HG03196 (cell line): ENCODE measurements at regions not wholly inside any gene's neighbourhood (a gene's known extent, or its start where the extent isn't known, plus 50 kb on each side); places are given as distances from the start of the nearest gene placed in this dataset.

Experiments used
- ATAC-seq: cut with Tn5 transposase; IDR thresholded peaks from one replicate; pipeline ENCODE4 v1.9.1; 2021; ENCODE audit not compliant: unreplicated experiment

DNA sequence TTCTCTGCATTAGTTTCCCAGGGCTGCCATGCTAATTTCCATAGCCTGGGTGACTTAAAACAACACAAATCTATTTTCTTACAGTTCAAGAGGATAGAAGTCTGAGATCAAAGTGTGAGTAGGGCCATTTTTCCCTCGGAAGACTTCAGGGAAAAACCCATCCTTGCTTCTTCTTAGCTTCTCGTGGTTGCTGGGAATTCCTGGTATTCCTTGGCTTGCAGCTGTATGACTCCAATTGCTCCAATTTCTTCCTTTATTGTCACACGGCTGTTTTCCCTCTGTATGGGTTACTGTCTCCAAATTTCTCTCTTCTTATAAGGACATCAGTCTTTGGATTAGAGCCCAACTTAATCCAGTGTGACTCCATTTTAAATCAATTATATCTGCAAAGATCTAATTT, 128.4 kb upstream of the JAG1 start:
- ATAC-seq = no peak

DNA sequence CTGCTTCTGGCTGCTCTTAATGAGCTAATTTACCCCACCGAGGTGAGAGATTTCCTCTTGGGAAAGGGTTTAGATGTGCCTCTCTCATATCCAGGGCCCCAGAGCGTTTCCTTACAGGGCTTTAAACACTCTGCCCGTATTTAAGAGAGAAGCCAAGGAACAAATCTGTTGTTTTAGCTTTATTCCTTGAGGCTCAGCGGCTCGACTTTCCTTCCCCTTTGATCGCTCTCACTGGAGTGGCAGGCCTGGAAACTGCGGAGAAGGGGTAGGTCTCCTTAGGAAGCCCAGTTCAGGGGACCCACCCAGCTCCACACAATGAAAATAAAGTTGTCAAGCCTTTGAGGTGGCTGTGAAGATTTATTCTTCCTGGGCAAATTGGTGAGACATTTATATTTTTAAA, 132.0 kb upstream of the JAG1 start:
- no peak for ATAC-seq

DNA sequence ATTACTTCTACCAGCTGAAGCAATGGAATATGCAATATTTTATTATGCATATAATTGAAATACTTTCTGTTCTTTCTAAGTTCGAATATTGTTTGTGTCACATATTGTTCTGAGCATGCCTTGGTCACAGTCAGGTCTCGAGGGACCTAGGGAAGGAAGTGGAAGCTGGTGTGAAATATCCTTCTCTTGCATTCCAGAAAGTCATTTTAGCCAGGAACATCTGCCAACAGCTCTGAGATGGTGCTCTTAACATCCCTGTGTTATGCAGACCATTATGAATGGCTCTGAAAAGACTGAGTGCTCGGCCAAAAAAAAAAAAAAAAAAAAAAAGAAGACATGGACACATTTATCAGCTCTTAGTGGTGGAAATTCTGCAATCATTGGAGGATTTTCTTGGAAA, 132.7 kb upstream of the JAG1 start:
- no peak for ATAC-seq

DNA sequence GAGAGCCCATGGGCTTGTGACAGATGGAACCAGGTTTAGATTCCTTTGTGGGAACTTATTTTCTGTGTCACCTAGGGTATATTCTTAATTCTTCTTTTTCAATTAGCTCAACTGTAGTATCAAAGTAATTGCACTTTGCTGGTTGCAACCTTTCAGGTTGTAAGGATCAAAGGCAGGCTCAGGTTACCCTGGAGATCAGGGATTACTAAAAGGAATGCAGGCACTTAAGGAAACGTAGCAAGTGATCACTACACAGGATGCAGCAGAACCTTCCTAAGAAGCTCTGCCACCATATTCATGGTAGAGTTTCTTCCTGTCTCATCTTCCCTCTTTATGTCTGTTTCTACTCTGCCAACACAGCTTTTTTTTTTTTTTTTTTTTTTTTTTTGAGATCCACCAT, 133.2 kb upstream of the JAG1 start:
- no peak for ATAC-seq

DNA sequence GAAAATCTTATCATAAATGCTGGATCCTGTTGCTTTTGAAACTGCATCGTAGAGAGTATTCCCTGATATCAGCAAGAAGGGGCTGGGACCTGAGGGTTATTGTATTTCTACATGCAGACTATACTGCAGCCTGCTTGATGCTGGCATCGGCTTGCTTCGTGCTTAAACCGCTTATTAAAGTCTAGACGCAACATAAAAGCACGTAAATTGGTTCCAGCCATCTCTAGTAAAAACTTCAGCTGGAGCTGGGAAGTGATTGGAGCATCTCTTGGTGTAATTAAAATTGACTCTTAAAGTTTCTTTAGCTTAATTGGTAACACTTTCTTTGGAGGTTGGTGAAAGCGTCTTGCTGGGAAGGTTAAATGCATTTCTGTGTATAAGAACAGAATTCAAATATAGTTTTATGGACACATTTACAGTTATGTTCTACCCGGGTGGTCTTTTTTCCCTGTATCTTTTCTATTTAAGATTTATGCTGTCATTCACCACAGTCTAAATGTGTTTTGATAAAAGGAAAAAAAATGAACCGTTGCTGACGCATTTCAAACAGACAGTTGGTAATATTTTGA, 139.0 kb upstream of the JAG1 start:
- ATAC-seq = no peak

DNA sequence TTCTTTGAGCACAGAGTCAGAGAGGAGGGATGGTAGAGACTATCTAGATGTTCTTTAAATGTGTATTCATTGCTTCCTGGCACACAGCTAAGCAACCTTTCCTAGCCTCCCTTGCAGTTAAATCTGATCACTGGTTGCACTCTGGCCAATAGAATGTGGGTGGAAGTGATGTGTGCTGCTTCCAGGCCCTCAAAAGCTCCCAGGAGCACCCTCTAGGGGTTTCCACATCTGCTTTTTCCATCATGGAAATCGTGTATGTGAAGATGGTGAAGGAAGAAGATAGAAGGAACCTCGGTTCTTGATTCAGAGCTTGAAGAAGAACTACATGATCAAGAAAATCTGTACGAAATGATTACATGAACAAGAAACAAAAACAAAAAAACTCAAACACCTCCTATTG, 149.8 kb upstream of the JAG1 start:
- no peak for ATAC-seq

DNA sequence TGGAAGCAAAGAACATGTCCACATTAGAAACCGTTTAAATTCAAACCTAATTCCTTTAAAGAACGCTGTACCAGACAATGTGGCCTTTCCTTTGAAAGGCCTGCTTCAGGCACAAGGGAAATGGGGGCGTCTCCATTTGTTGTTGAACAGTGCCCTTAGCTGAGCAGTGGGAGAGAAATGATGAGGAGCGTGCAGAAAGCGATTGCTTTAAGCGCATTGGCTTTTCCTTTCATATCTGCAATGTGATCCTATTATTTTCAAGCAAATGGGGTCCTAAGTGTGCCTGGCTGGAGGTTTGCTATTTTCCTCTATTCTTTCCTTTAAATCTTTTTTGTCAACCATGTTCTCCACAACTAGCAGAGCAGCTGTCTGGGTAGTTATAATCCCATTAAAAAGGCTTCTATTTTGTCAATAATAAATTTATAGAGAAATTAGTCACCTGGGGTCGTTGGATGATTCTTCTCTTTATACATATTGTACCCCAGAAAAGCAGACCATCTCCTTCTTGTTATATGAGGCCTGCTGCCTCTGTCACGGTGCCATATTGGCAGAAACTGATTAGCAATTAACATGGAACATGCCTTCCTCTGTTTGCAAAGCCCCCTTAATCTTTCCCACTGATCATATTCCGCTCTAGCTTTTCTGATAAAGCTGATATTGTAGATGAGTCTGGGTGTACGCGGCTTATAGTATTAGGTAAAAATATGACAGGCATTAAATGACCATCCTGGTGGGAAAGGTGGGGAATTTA, 151.1 kb upstream of the JAG1 start:
- ATAC-seq = no peak

DNA sequence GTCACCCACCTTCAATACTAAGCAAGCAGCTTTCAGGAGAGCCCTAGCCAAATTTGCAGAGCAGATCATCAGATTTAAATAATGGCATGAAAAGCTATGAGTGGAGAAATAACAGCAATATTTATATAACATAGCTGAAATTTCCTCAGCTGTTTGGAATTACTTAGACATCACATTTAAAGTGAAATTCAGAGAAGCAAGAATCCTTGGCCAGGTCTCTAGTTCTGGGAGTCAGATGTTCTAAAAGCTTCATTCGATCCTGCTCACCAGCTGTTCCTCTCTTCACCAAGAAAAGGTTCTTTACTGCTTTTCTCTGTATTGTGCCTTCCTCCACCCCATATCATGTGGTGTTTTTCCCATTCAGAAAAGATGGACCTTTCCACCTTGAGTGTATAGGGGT, 152.3 kb upstream of the JAG1 start:
- ATAC-seq = no peak

DNA sequence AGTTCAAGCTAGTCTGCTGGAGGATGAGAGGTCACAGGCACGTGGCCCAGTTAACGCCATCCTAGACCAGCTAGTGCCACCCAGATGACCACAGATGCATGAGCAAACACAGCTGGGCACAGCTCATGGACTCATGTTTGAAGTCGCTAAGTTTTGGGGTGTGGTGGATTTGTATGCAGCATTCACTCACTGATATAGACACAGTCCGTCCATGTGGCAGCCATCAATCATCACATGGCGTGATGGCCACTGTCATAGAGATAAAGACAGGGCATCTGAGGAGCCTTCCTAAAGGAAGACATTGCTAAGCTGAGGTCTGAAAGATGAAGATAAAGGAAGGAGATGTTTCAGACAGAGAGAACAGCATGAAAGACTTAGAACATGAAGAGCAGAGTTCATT, 154.4 kb upstream of the JAG1 start:
- no peak for ATAC-seq

- ATAC-seq = no peak
Observed at GRCh38 chr20:10832141-10832540, 158.3 kb upstream of the JAG1 start.

DNA sequence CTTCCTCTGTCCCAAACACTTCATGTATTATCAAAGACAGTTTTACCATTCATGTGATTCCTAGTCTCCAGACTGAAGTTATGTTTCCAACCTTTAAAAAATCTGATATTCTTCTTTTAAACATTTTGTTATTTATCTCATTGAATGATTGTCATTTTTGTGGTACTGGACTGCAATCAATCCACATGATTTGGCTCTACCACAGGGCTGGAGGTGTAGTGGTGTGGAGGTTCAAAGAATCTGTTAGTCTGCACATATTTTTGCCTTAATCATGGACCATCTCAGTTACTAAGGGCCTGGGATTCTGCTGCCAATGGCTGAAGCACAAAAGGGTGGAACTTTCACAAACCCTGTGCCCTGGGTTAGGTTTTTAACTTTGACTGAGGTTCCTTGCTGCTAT, 164.1 kb upstream of the JAG1 start:
- no peak for ATAC-seq

DNA sequence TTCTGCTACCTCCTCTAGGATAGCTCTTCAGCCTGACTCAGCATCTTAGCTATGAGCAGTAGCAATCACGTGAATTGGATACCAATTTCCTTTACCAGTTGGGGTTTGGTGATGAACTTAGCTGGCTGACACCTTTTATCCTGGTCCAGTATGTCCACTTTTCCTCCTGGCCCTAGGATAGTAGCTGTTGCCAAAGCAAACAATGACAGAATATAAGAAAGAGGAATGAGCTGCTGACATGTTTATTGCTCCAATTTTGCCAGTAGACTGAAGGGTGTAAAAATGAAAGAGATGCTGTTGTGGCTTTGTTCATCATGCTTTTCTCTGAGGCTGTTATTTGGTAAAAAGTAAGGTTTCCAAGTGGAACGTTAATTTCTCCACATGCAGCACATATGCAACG, 168.3 kb upstream of the JAG1 start:
- ATAC-seq = no peak

GRCh38 chr20:10843146-10843711, 169.4 kb upstream of the JAG1 start:
- no peak for ATAC-seq

GRCh38 chr20:10846766-10847165, 173.0 kb upstream of the JAG1 start:
- no peak for ATAC-seq

DNA sequence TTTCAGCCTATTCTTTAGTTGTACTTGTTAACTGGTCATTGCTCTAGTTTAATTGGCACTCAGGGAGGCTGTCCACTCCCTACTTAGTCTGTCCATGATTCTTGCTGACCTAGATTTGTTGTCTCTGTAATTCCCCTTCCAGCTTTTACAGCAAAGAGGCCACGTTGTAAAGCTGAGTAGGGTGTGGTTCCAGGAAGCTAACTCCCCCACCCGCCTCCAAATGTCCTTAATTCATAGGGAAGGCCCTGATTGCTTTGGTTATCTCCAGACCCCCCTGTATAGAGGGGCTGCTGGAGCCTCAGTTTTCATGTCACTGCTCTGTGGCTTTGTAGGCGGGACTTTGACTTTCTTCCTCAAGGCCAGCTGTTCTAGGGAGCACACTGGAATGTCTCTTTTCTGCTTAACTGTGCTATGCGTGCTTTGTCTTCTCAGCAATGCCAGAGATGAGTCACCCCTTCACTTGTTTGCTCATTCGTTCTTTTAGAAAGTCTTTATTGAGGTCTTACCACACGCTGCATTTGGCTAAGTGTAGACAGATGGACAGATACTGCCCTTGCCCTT, 175.1 kb upstream of the JAG1 start:
- ATAC-seq = no peak

- ATAC-seq = no peak
Observed at GRCh38 chr20:10853176-10853575, 179.4 kb upstream of the JAG1 start.

DNA sequence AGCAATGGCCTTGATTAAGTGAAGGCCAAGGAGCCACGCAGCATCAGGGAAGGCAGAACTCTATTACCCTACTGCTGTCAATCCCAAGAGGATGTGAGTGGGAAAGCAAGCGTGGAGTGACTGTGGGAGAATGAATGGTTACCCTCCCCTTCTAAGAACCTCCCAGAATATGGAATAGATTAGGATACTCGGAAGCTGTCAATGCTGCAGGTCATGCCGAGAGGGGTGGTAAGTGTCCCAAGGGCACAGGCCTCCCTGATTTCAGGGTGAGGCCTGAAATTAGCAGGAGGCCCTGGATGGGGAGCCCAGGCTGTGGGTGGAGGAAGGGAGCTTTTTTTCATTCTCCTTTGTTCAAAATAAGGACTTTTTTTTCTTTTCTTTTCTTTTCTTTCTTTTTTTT, 179.9 kb upstream of the JAG1 start:
- ATAC-seq = no peak

- no peak for ATAC-seq
Observed at GRCh38 chr20:10854976-10855375, 181.2 kb upstream of the JAG1 start.

DNA sequence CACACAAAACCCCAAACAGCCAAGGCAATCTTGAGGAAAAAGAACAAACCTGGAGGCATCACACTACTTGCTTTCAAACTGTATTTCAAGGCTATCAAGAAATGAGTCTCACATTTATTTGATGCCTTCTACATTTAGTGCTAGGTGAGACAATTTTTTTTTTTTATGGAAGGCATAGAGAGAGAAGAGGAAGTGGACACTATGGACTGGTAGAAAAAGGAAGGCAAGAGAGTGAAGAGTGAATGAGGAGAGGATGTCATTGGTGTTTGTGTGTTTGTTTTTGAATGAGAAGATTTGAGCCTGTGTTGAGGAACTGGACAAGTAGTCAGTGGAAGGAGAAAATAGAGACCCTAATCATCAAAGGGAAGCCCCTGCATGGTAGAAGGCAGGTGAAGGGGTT, 182.0 kb upstream of the JAG1 start:
- ATAC-seq = no peak

- ATAC-seq = no peak
Observed at GRCh38 chr20:10856237-10857015, 182.6 kb upstream of the JAG1 start.

GRCh38 chr20:10857352-10858070, 183.7 kb upstream of the JAG1 start:
- ATAC-seq = no peak
